Duodenal mucosa (tissue), 2 donors: ENCODE measurements at regions not wholly inside any gene's neighbourhood (a gene's known extent, or its start where the extent isn't known, plus 50 kb on each side); places are given as distances from the start of the nearest gene placed in this dataset.
A peak's percentile ranks its signal among the peaks of the same experiment; 100 is the strongest.

Experiments used
- H3K27ac ChIP-seq: one replicate; pipeline ENCODE4 v1.7.0; 2013; ENCODE audit warnings: low read depth, low read length
- H3K27me3 ChIP-seq, 2 donors: one replicate each; pipeline ENCODE4 v1.7.0; 2013; ENCODE audit warnings: low read length in 2 of 2, control low read depth in 1 of 2; ENCODE audit not compliant: insufficient read depth in 2 of 2, control insufficient read depth in 1 of 2
- H3K36me3 ChIP-seq, 2 donors: one replicate each; pipeline ENCODE4 v1.7.0; 2013; ENCODE audit warnings: low read length in 2 of 2, control low read depth in 1 of 2; ENCODE audit not compliant: insufficient read depth in 2 of 2, control insufficient read depth in 1 of 2
- H3K4me1 ChIP-seq, 2 donors: one replicate each; pipeline ENCODE4 v1.7.0; 2013; ENCODE audit warnings: low read length in 2 of 2, control low read depth in 1 of 2; ENCODE audit not compliant: insufficient read depth in 2 of 2, control insufficient read depth in 1 of 2
- H3K4me3 ChIP-seq, 2 donors: one replicate each; pipeline ENCODE4 v1.7.0; 2013; ENCODE audit warnings: low read length in 2 of 2, low read depth in 1 of 2
- H3K9ac ChIP-seq, 2 donors: one replicate each; pipeline ENCODE4 v1.7.0; 2013; ENCODE audit warnings: low read length in 2 of 2, low read depth in 1 of 2
- H3K9me3 ChIP-seq, 2 donors: one replicate each; pipeline ENCODE4 v1.7.0; 2013; ENCODE audit warnings: low read length in 2 of 2, control low read depth in 1 of 2; ENCODE audit not compliant: control insufficient read depth in 1 of 2

GRCh38 chr6:133761706-133762105 lies 127.2 kb upstream of the TCF21 start:
- H3K27ac ChIP-seq: no peak overlapping the region
- H3K9me3 ChIP-seq: no peaks in the 10 kb centered on the region
- no peak overlapping the region for H3K4me3 ChIP-seq
- no peaks in the 10 kb centered on the region for H3K4me1 ChIP-seq
- no peaks in the 10 kb centered on the region for H3K27me3 ChIP-seq
- H3K9ac ChIP-seq: no peak overlapping the region
- H3K36me3 ChIP-seq: no peaks in the 10 kb centered on the region

- H3K27me3 ChIP-seq: no peaks in the 10 kb centered on the region
- H3K4me3 ChIP-seq: no peak overlapping the region
- peak overlapping the region; percentile 17 for H3K27ac ChIP-seq
- H3K9me3 ChIP-seq: no peaks in the 10 kb centered on the region
- no peak overlapping the region for H3K9ac ChIP-seq
- no peaks in the 10 kb centered on the region for H3K4me1 ChIP-seq
- no peaks in the 10 kb centered on the region for H3K36me3 ChIP-seq
Measured at GRCh38 chr6:133764008-133764753, 124.7 kb upstream of the TCF21 start.

- no peaks in the 10 kb centered on the region for H3K9me3 ChIP-seq
- no peak overlapping the region for H3K9ac ChIP-seq
- H3K36me3 ChIP-seq: no peaks in the 10 kb centered on the region
- H3K27ac ChIP-seq: peak overlapping the region; percentile 17
- no peak overlapping the region for H3K4me3 ChIP-seq
- no peaks in the 10 kb centered on the region for H3K4me1 ChIP-seq
- no peaks in the 10 kb centered on the region for H3K27me3 ChIP-seq
Measured at GRCh38 chr6:133764754-133765208, 124.1 kb upstream of the TCF21 start.

- no peaks in the 10 kb centered on the region for H3K9me3 ChIP-seq
- H3K27me3 ChIP-seq: no peaks in the 10 kb centered on the region
- H3K36me3 ChIP-seq: no peaks in the 10 kb centered on the region
- H3K27ac ChIP-seq: no peak overlapping the region
- no peak overlapping the region for H3K9ac ChIP-seq
- H3K4me1 ChIP-seq: no peaks in the 10 kb centered on the region
- H3K4me3 ChIP-seq: no peak overlapping the region
Measured at GRCh38 chr6:133767357-133767970, 121.4 kb upstream of the TCF21 start.

GRCh38 chr6:133768656-133769295 lies 120.1 kb upstream of the TCF21 start:
- H3K27me3 ChIP-seq: no peaks in the 10 kb centered on the region
- H3K4me3 ChIP-seq: no peak overlapping the region
- H3K27ac ChIP-seq: no peak overlapping the region
- H3K36me3 ChIP-seq: no peaks in the 10 kb centered on the region
- H3K4me1 ChIP-seq: no peaks in the 10 kb centered on the region
- no peak overlapping the region for H3K9ac ChIP-seq
- H3K9me3 ChIP-seq: no peaks in the 10 kb centered on the region

- Histone ChIP-seq H3K4me1 (no peaks in the 10 kb centered on the region), H3K9me3 (no peaks in the 10 kb centered on the region), H3K4me3 (no peak overlapping the region), H3K36me3 (no peaks in the 10 kb centered on the region), H3K27me3 (no peaks in the 10 kb centered on the region), H3K9ac (no peak overlapping the region), H3K27ac (no peak overlapping the region)
Measured at GRCh38 chr6:133769463-133769862, 119.5 kb upstream of the TCF21 start.

- Histone ChIP-seq H3K4me1 (no peaks in the 10 kb centered on the region), H3K27me3 (no peaks in the 10 kb centered on the region), H3K4me3 (no peak overlapping the region), H3K9ac (no peak overlapping the region), H3K27ac (no peak overlapping the region), H3K36me3 (no peaks in the 10 kb centered on the region), H3K9me3 (no peaks in the 10 kb centered on the region)
Measured at GRCh38 chr6:133772567-133772966, 116.3 kb upstream of the TCF21 start.

- Histone ChIP-seq H3K9ac (no peak overlapping the region), H3K27me3 (no peaks in the 10 kb centered on the region), H3K27ac (no peak overlapping the region), H3K4me3 (no peak overlapping the region), H3K4me1 (no peaks in the 10 kb centered on the region), H3K36me3 (no peaks in the 10 kb centered on the region), H3K9me3 (no peaks in the 10 kb centered on the region)
Measured at GRCh38 chr6:133773776-133774175, 115.1 kb upstream of the TCF21 start.

- Histone ChIP-seq H3K27ac (no peak overlapping the region), H3K27me3 (no peaks in the 10 kb centered on the region), H3K9me3 (no peaks in the 10 kb centered on the region), H3K36me3 (no peaks in the 10 kb centered on the region), H3K9ac (no peak overlapping the region), H3K4me1 (no peaks in the 10 kb centered on the region), H3K4me3 (no peak overlapping the region)
Measured at GRCh38 chr6:133774356-133774755, 114.6 kb upstream of the TCF21 start.

- no peak overlapping the region for H3K9ac ChIP-seq
- H3K36me3 ChIP-seq: no peaks in the 10 kb centered on the region
- H3K4me3 ChIP-seq: no peak overlapping the region
- no peaks in the 10 kb centered on the region for H3K27me3 ChIP-seq
- H3K27ac ChIP-seq: no peak overlapping the region
- no peaks in the 10 kb centered on the region for H3K9me3 ChIP-seq
- H3K4me1 ChIP-seq: no peaks in the 10 kb centered on the region
Measured at GRCh38 chr6:133778414-133779130, 110.3 kb upstream of the TCF21 start.
